ENCODE measurements at regions not wholly inside any gene's neighbourhood (a gene's known extent, or its start where the extent isn't known, plus 50 kb on each side); places are given as distances from the start of the nearest gene placed in this dataset.

DNA sequence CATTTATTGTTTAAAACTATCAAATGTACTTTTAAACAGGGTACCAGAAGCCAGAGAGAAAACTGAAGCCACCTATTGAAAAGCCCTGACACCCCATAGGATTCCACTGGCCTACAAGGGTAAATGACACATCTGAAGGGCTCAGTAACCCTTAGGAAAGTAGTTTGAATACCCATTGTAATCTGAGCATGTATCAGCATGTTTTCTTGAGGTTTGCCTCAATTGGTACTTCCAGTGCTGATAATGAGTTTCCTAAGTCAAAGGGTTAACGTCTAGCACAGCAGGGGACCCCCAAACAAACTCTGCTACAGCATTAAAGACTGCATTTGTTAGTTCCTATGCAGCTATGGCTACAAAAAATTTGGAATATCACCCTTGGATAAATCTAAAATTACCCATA, 657.1 kb downstream of the NR2F1-AS1 start:
- Mint-ChIP-seq H3K27ac (ENCODE audit: unreplicated experiment) (no peak overlapping the region), H3K27me3 (ENCODE audit: low read depth) (no peaks in the 10 kb centered on the region), H3K4me3 (ENCODE audit: unreplicated experiment) (no peak overlapping the region), H3K36me3 (ENCODE audit: low read depth) (no peaks in the 10 kb centered on the region), H3K4me1 (ENCODE audit: low read depth) (no peaks in the 10 kb centered on the region), H3K9me3 (ENCODE audit: low read depth) (peaks cover 2% of the 10 kb centered on the region)
- no peak for DNase-seq (ENCODE audit: low spot score)
- no peak for TF ChIP-seq CTCF (IDR thresholded peaks at IDR 0.05)

- H3K9me3 Mint-ChIP-seq (ENCODE audit: low read depth): peaks cover 2% of the 10 kb centered on the region
- TF ChIP-seq CTCF (IDR thresholded peaks at IDR 0.05): no peak
Observed at GRCh38 chr5:92922231-92922967, 658.6 kb downstream of the NR2F1-AS1 start.

DNA sequence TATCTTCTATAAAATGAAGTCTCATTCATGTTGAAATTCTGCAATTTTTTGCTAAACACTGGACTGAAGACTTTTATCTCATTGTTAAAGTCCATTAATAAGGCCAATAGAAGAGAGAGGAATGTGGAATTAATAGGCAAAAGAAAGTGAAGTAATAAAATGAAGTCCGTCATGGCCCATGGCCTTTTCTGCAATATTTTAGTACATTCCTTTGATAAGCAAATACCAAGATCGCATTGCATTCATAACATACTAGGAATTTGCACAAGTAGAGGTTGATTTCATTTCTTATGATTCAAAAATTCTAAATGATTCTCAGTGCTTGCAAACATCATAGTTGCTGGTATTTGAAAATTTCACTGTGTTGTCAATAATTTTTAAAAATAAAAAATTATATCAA, 664.0 kb downstream of the NR2F1-AS1 start:
- TF ChIP-seq CTCF (IDR thresholded peaks at IDR 0.05): no peak
- Mint-ChIP-seq H3K36me3 (ENCODE audit: low read depth) (no peaks in the 10 kb centered on the region), H3K4me1 (ENCODE audit: low read depth) (peaks cover 20% of the 10 kb centered on the region), H3K27me3 (ENCODE audit: low read depth) (no peaks in the 10 kb centered on the region), H3K4me3 (ENCODE audit: unreplicated experiment) (no peak overlapping the region), H3K27ac (ENCODE audit: unreplicated experiment) (no peak overlapping the region), H3K9me3 (ENCODE audit: low read depth) (peaks cover 2% of the 10 kb centered on the region)
- DNase-seq (ENCODE audit: low spot score): no peak

More at GRCh38 chr5:92922231-92922967, 658.6 kb downstream of the NR2F1-AS1 start:
- Mint-ChIP-seq H3K27ac (ENCODE audit: unreplicated experiment) (no peak overlapping the region), H3K27me3 (ENCODE audit: low read depth) (no peaks in the 10 kb centered on the region), H3K36me3 (ENCODE audit: low read depth) (no peaks in the 10 kb centered on the region), H3K4me3 (ENCODE audit: unreplicated experiment) (no peak overlapping the region), H3K4me1 (ENCODE audit: low read depth) (peaks cover 10% of the 10 kb centered on the region)
- DNase-seq (ENCODE audit: low spot score): no peak

GRCh38 chr5:92916036-92916435, 665.0 kb downstream of the NR2F1-AS1 start:
- Mint-ChIP-seq H3K27ac (ENCODE audit: unreplicated experiment) (no peak overlapping the region), H3K9me3 (ENCODE audit: low read depth) (peaks cover 2% of the 10 kb centered on the region), H3K36me3 (ENCODE audit: low read depth) (no peaks in the 10 kb centered on the region), H3K4me3 (ENCODE audit: unreplicated experiment) (no peak overlapping the region), H3K27me3 (ENCODE audit: low read depth) (no peaks in the 10 kb centered on the region), H3K4me1 (ENCODE audit: low read depth) (peaks cover 20% of the 10 kb centered on the region)
- no peak for DNase-seq (ENCODE audit: low spot score)
- TF ChIP-seq CTCF (IDR thresholded peaks at IDR 0.05): peak; percentile 54

DNA sequence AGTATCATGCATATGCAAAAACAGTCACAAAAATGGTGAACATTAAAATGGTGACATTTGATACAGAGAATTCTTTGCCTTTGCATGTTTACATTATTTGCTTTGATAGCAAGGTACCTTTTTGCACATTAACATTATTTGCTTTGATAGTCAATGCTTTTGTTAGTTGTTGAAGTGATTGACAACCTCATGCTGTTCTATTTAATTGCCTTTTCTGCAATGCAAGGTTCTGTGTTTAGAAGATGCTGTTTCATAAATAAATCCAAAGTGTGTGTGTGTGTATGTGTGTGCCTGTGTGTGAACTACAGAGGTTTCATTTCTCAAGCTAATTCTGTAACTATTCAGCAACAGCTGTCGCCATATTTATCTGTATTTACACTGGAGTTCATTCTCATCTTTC, 668.7 kb downstream of the NR2F1-AS1 start:
- Mint-ChIP-seq H3K27ac (ENCODE audit: unreplicated experiment) (no peak overlapping the region), H3K36me3 (ENCODE audit: low read depth) (no peaks in the 10 kb centered on the region), H3K9me3 (ENCODE audit: low read depth) (no peaks in the 10 kb centered on the region), H3K27me3 (ENCODE audit: low read depth) (no peaks in the 10 kb centered on the region), H3K4me3 (ENCODE audit: unreplicated experiment) (no peak overlapping the region), H3K4me1 (ENCODE audit: low read depth) (peaks cover 29% of the 10 kb centered on the region)
- no peak for DNase-seq (ENCODE audit: low spot score)
- TF ChIP-seq CTCF (IDR thresholded peaks at IDR 0.05): no peak
